Uterus (tissue), 3 donors: ENCODE measurements at regions not wholly inside any gene's neighbourhood (a gene's known extent, or its start where the extent isn't known, plus 50 kb on each side); places are given as distances from the start of the nearest gene placed in this dataset.

Experiments
- DNase-seq, 2 donors: peaks; one replicate each; pipeline ENCODE4 v3.0.0-alpha.2; 2019 to 2020
- H3K27ac ChIP-seq, 2 donors: fragments of 200-600 bp; sonication (generic); 1 replicate in 1 of 2; 2 replicates in 1 of 2; pipeline ENCODE4 v1.5.1; 2016 to 2018
- H3K27me3 ChIP-seq, 2 donors: fragments of 200-600 bp; sonication (generic); one replicate each; pipeline ENCODE4 v1.5.1; 2018 to 2019; ENCODE audit warnings: control low read depth in 1 of 2
- H3K36me3 ChIP-seq, 2 donors: fragments of 200-600 bp; sonication (generic); one replicate each; pipeline ENCODE4 v1.5.1; 2019; ENCODE audit warnings: control low read depth in 1 of 2
- H3K4me1 ChIP-seq, 2 donors: fragments of 200-600 bp; sonication (generic); one replicate each; pipeline ENCODE4 v1.5.1; 2018 to 2019; ENCODE audit warnings: control low read depth in 1 of 2
- H3K4me3 ChIP-seq, 2 donors: fragments of 200-600 bp; sonication (generic); 1 replicate in 1 of 2; 2 replicates in 1 of 2; pipeline ENCODE4 v1.5.1; 2018 to 2019; ENCODE audit warnings: mild to moderate bottlenecking in 1 of 2
- H3K9me3 ChIP-seq, 2 donors: fragments of 200-600 bp; sonication (generic); one replicate each; pipeline ENCODE4 v1.5.1; 2019; ENCODE audit warnings: control low read depth in 1 of 2
- POLR2A ChIP-seq, 2 donors: fragments of 450-650 bp; IDR thresholded peaks; one replicate each; pipeline ENCODE4 v1.6.1; 2016; ENCODE audit warnings: antibody characterized with exemption in 2 of 2, mild to moderate bottlenecking in 1 of 2, moderate library complexity in 1 of 2
- intact Hi-C: fragments of 100-400 bp; cut with DNase I; formaldehyde crosslinking; loops from one replicate; pipeline ENCODE4 v1.15.1; 2023; ENCODE audit warnings: low total_unique reads
- TF ChIP-seq, protein P1 (sequence below), 4 experiments: fragments of 200-600 bp in 2 of 4; fragments of 450-650 bp in 2 of 4; sonication (generic) in 2 of 4; IDR thresholded peaks; one replicate each; pipeline ENCODE4 v1.5.1; 2016 to 2019; ENCODE audit warnings: antibody characterized with exemption in 4 of 4, mild to moderate bottlenecking in 2 of 4, moderate library complexity in 1 of 4
- donor health status: DM: yes; HTN: yes; CAD: no.

DNA sequence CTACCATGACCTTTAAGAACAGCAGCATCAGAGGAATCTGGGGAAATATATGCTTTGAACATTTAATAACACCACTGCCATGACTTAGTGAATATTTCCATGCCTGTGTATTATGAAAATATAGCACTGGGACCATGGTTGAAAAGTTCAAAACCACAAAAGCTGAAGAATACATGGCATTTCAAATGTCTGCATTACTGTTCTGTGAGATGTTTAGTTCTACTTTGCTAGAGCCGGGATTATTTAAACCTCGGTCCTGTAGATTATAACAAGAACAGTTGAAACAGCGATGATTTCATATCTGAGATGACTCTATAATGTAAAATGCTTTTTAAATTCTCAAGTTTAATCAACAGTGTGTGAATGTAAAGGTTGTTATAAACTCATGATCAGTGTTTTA, 126.7 kb upstream of the AGA start:
- DNase-seq: no peak
- Histone ChIP-seq H3K9me3 (no peaks in the 10 kb centered on the region), H3K27ac (no peak overlapping the region), H3K4me1 (no peaks in the 10 kb centered on the region), H3K27me3 (no peaks in the 10 kb centered on the region), H3K36me3 (no peaks in the 10 kb centered on the region), H3K4me3 (no peak overlapping the region)
- intact Hi-C loops: no loop called here
- TF ChIP-seq, protein P1, sequence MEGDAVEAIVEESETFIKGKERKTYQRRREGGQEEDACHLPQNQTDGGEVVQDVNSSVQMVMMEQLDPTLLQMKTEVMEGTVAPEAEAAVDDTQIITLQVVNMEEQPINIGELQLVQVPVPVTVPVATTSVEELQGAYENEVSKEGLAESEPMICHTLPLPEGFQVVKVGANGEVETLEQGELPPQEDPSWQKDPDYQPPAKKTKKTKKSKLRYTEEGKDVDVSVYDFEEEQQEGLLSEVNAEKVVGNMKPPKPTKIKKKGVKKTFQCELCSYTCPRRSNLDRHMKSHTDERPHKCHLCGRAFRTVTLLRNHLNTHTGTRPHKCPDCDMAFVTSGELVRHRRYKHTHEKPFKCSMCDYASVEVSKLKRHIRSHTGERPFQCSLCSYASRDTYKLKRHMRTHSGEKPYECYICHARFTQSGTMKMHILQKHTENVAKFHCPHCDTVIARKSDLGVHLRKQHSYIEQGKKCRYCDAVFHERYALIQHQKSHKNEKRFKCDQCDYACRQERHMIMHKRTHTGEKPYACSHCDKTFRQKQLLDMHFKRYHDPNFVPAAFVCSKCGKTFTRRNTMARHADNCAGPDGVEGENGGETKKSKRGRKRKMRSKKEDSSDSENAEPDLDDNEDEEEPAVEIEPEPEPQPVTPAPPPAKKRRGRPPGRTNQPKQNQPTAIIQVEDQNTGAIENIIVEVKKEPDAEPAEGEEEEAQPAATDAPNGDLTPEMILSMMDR (IDR thresholded peaks at IDR 0.05): no peak
- no peak for TF ChIP-seq POLR2A (IDR thresholded peaks at IDR 0.05)

DNA sequence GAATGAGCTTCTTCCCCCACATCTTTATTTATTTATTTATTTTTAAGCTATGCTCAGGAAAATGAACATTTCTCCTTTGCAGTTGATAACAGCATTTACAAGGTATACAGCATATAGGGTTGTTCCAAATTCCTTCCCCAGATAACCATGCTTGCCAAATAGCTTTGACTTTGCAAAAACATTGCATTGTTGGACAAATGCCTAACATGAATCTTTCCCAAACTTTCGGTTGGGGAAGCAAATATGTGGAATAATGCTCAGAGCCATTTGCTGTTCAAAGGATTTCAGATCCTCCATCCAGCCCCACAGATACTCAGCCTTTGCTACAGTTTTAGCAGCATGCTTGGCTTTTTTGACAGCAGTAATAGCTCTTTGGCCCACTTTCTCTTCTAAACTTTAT, 127.2 kb upstream of the AGA start:
- Histone ChIP-seq H3K27me3 (no peaks in the 10 kb centered on the region), H3K9me3 (no peaks in the 10 kb centered on the region), H3K27ac (no peak overlapping the region), H3K4me3 (no peak overlapping the region), H3K4me1 (no peaks in the 10 kb centered on the region), H3K36me3 (no peaks in the 10 kb centered on the region)
- intact Hi-C loops: no loop called here
- no peak for DNase-seq
- no peak for TF ChIP-seq POLR2A (IDR thresholded peaks at IDR 0.05)
- TF ChIP-seq, protein P1 (IDR thresholded peaks at IDR 0.05): no peak

DNA sequence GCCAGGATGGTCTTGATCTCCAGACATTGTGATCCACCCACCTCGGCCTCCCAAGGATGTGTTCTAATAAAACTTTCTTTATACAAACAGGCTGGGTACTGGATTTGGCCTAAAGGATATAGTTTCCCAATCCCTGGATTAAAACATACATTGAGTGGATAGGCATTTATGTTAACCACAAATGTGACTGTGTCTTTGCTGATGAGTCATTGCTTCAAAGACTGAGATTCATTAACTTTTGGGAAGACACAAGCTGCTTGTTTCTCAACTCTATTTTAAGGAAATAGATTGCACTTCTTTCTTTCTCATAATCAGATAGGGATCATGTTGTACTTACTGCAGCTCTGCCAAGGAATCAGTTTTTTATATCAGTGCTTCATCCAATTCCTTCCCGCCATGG, 131.3 kb upstream of the AGA start:
- no peak for DNase-seq
- intact Hi-C loops: no loop called here
- H3K36me3 ChIP-seq: no peaks in the 10 kb centered on the region
- no peak overlapping the region for H3K27ac ChIP-seq
- no peak overlapping the region for H3K4me3 ChIP-seq
- no peaks in the 10 kb centered on the region for H3K27me3 ChIP-seq
- no peaks in the 10 kb centered on the region for H3K9me3 ChIP-seq
- no peaks in the 10 kb centered on the region for H3K4me1 ChIP-seq
- TF ChIP-seq POLR2A (IDR thresholded peaks at IDR 0.05): no peak
- TF ChIP-seq, protein P1 (IDR thresholded peaks at IDR 0.05): no peak

DNA sequence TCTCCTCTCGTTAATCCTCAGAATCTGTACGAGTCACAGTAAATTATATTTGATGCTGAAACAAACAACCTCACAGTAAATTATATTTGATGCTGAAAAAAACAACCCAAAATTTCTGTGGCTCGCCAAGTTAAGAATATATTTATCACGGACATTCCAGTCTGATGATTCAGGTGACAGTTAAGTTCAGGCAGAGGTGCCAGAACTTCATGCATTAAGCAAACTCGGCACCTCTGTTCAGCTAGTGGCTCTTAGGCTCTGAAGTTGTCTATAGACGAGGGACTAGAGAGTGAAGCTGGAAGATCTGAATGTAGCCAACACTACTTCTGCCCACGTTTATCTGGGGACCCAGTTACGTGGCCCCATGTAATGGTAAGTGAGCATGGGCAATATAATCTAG, 132.2 kb upstream of the AGA start:
- Histone ChIP-seq H3K4me1 (no peaks in the 10 kb centered on the region), H3K4me3 (no peak overlapping the region), H3K27ac (no peak overlapping the region), H3K9me3 (no peaks in the 10 kb centered on the region), H3K27me3 (no peaks in the 10 kb centered on the region), H3K36me3 (no peaks in the 10 kb centered on the region)
- TF ChIP-seq, protein P1 (IDR thresholded peaks at IDR 0.05): no peak
- TF ChIP-seq POLR2A (IDR thresholded peaks at IDR 0.05): no peak
- no peak for DNase-seq
- intact Hi-C loops: no loop called here

DNA sequence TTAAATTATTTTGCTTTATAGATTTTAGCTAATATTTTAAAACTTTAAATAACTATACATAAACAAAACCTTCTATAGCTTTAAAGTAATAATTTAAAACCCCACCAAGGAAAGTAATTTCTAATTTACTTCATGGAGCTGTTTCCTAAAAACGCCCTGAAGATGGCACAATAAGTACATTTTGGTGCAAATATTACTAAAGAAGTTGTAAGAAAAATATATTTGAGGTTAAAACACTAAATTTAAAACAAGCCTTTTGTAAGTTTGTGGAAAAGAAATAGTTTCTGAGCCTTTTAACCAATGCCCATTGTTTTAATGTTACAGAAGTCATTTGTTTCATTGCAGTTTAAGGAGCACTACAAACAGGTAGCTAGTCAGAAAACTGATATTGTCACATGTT, 137.4 kb upstream of the AGA start:
- Histone ChIP-seq H3K27me3 (no peaks in the 10 kb centered on the region), H3K36me3 (no peaks in the 10 kb centered on the region), H3K27ac (no peak overlapping the region), H3K4me3 (no peak overlapping the region), H3K9me3 (no peaks in the 10 kb centered on the region), H3K4me1 (no peaks in the 10 kb centered on the region)
- intact Hi-C loops: no loop called here
- TF ChIP-seq, protein P1 (IDR thresholded peaks at IDR 0.05): no peak
- TF ChIP-seq POLR2A (IDR thresholded peaks at IDR 0.05): no peak
- no peak for DNase-seq
